ENCODE measurements at regions not wholly inside any gene's neighbourhood (a gene's known extent, or its start where the extent isn't known, plus 50 kb on each side); places are given as distances from the start of the nearest gene placed in this dataset.

DNA sequence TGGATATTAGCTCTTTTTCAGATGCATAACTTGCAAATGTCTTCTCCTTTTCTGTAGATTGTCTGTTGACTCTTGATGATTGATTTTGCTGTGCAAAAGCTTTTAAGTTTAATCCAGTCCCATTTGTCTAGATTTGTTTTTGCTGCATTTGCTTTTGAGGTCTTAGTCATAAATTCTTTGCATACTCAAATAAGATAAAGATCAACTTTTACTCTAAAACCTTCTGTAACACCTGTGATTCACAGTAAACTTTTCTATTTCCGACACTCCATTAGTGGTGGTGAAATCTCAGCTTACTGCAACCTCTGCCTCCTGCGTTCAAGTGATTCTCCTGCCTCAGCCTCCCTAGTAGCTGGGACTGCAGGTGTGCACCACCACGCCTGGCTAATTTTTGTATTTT, 239.0 kb upstream of the ST8SIA4 start:
- TF ChIP-seq POLR2A (IDR thresholded peaks at IDR 0.05) (no peak), EP300 (IDR thresholded peaks at IDR 0.05) (no peak)
- TF ChIP-seq, protein P1, sequence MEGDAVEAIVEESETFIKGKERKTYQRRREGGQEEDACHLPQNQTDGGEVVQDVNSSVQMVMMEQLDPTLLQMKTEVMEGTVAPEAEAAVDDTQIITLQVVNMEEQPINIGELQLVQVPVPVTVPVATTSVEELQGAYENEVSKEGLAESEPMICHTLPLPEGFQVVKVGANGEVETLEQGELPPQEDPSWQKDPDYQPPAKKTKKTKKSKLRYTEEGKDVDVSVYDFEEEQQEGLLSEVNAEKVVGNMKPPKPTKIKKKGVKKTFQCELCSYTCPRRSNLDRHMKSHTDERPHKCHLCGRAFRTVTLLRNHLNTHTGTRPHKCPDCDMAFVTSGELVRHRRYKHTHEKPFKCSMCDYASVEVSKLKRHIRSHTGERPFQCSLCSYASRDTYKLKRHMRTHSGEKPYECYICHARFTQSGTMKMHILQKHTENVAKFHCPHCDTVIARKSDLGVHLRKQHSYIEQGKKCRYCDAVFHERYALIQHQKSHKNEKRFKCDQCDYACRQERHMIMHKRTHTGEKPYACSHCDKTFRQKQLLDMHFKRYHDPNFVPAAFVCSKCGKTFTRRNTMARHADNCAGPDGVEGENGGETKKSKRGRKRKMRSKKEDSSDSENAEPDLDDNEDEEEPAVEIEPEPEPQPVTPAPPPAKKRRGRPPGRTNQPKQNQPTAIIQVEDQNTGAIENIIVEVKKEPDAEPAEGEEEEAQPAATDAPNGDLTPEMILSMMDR (IDR thresholded peaks at IDR 0.05): no peak
